Calu3 (cell line): ENCODE measurements at regions not wholly inside any gene's neighbourhood (a gene's known extent, or its start where the extent isn't known, plus 50 kb on each side); places are given as distances from the start of the nearest gene placed in this dataset.

Source experiments
- BruUV-seq: library from RNA; stranded (reverse); fragments of 400-500 nt; replicated peaks from 2 replicates; lab custom pipeline; 2021; lab: Mats Ljungman, UMichigan
- CTCF ChIA-PET: fragments of 300-600 bp; sonication (Branson Sonifier 250); formaldehyde crosslinking; loops from one replicate; lab custom pipeline; 2022; ENCODE audit warnings: antibody characterized with exemption; lab: Charles Lee
- DNase-seq: peaks from one replicate; pipeline ENCODE4 v3.0.0; 2022
- H3K27ac Mint-ChIP-seq: one replicate; pipeline ENCODE4 v1.8.0; 2022; ENCODE audit warnings: mixed read lengths; ENCODE audit not compliant: unreplicated experiment
- H3K27me3 Mint-ChIP-seq: one replicate; pipeline ENCODE4 v1.8.0; 2022; ENCODE audit warnings: mixed read lengths; ENCODE audit not compliant: unreplicated experiment
- H3K36me3 Mint-ChIP-seq: one replicate; pipeline ENCODE4 v1.8.0; 2022; ENCODE audit warnings: mild to moderate bottlenecking, moderate library complexity, mixed read lengths; ENCODE audit not compliant: insufficient read depth, unreplicated experiment
- H3K4me1 Mint-ChIP-seq: one replicate; pipeline ENCODE4 v1.8.0; 2022; ENCODE audit warnings: mild to moderate bottlenecking, low read depth, mixed read lengths; ENCODE audit not compliant: unreplicated experiment
- H3K4me3 Mint-ChIP-seq: one replicate; pipeline ENCODE4 v1.8.0; 2022; ENCODE audit warnings: mild to moderate bottlenecking, low read depth, moderate library complexity, mixed read lengths; ENCODE audit not compliant: unreplicated experiment
- H3K9me3 Mint-ChIP-seq: one replicate; pipeline ENCODE4 v1.8.0; 2022; ENCODE audit warnings: low read depth, mixed read lengths; ENCODE audit not compliant: unreplicated experiment
- CTCF ChIP-seq: fragments of 200-600 bp; IDR thresholded peaks from one replicate; pipeline ENCODE4 v1.8.0; 2022; ENCODE audit warnings: antibody characterized with exemption; ENCODE audit not compliant: unreplicated experiment
- intact Hi-C: fragments of 100-400 bp; cut with micrococcal nuclease; formaldehyde crosslinking; loops from one replicate; pipeline ENCODE4 v1.10.0; 2022; ENCODE audit not compliant: unreplicated experiment

DNA sequence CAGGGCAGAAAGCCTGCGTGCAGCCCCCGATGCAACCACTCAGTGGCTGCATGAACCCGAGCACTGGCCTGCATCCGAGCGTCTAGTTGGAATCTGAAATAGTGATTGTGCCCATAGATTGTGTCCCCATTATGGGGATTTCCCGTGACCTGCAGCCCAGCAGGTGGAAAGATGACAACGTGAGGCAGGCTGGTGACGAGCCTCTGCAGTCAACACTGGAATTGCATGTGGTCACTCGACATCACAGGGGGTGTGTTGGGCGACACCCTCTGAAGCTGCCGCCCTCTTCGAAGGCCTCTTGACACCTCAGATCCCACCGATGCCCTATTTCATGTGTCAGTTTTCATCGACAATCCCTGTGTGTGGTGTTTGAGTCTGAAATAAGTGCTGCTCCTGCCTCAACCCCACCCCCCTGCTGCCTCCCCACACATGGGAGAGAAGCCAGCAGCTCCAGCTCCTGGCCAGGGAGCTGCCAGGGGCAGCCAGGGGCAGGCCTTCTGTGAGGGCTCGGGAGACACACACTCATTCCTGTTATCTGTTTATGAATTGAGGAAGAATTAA lies 172.0 kb upstream of the B3GAT1 start:
- BruUV-seq: no TSS peak

DNA sequence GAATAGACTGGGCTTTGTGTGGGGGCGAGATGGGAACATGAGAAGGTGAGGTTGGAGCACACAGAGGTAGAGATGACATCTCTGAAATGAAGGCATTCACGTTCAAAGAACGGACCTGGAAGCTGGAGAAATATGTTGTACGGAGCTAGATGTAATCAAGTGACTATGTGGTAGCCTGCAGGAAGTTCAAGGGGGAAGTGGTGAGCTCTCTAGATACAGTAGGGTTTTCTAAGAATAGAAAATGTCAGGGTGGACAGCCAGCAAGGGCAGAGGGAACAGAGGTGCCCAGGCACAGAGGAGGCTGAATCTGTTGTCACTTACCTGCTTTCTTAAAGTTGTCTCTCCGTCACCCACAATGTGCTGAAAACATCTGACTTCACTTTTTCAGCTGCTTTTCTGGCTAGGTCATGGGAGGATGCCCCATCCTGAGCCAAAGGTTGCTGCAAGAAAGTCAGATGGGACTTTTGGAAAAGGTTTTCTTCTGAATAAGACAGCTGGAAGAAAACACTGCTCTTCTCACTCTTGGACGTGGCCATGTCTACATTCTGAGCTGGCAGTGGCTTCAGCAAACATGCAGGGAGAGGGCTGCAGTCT lies 171.5 kb upstream of the B3GAT1 start:
- Mint-ChIP-seq H3K27me3 (no peaks in the 10 kb centered on the region), H3K27ac (no peak overlapping the region), H3K4me3 (no peak overlapping the region), H3K4me1 (no peaks in the 10 kb centered on the region), H3K9me3 (peaks cover 3% of the 10 kb centered on the region), H3K36me3 (no peaks in the 10 kb centered on the region)
- intact Hi-C loops: no loop called here
- BruUV-seq: no TSS peak
- no peak for TF ChIP-seq CTCF
- no peak for DNase-seq
- CTCF ChIA-PET: no interaction called here

More for the DNA sequence above, 172.0 kb upstream of the B3GAT1 start:
- Mint-ChIP-seq H3K9me3 (peaks cover 5% of the 10 kb centered on the region), H3K27me3 (no peaks in the 10 kb centered on the region), H3K27ac (no peak overlapping the region), H3K36me3 (no peaks in the 10 kb centered on the region), H3K4me3 (no peak overlapping the region), H3K4me1 (no peaks in the 10 kb centered on the region)
- TF ChIP-seq CTCF: no peak
- intact Hi-C loops: no loop called here
- no peak for DNase-seq
- CTCF ChIA-PET: no interaction called here

DNA sequence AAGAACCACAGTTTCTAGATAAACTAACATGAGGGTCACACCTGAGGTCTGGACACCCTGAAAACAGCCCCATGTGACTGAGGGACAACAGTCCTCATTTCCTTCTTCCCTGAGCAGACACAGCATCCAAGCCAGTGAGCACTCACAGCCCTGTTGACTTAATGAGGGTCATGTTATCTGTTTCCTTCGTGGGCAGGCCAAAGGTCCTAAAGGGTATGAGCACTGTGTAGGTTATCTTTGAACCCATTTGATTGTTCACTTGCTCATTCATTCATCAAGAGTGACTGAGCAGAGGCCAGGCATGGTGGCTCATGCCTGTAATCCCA lies 170.7 kb upstream of the B3GAT1 start:
- Mint-ChIP-seq H3K27me3 (no peaks in the 10 kb centered on the region), H3K9me3 (peaks cover 3% of the 10 kb centered on the region), H3K4me3 (no peak overlapping the region), H3K27ac (no peak overlapping the region), H3K36me3 (no peaks in the 10 kb centered on the region), H3K4me1 (no peaks in the 10 kb centered on the region)
- no peak for TF ChIP-seq CTCF
- BruUV-seq: no TSS peak
- CTCF ChIA-PET: no interaction called here
- no peak for DNase-seq
- intact Hi-C loops: no loop called here

GRCh38 chr11:134581966-134582769 lies 170.1 kb upstream of the B3GAT1 start:
- no peak overlapping the region for H3K27ac Mint-ChIP-seq
- TF ChIP-seq CTCF: no peak
- CTCF ChIA-PET: no interaction called here
- no peaks in the 10 kb centered on the region for H3K4me1 Mint-ChIP-seq
- BruUV-seq: no TSS peak
- peaks cover 3% of the 10 kb centered on the region for H3K9me3 Mint-ChIP-seq
- DNase-seq: no peak
- no peak overlapping the region for H3K4me3 Mint-ChIP-seq
- no peaks in the 10 kb centered on the region for H3K27me3 Mint-ChIP-seq
- intact Hi-C loops: no loop called here
- H3K36me3 Mint-ChIP-seq: no peaks in the 10 kb centered on the region
